GM23338 (cell line): ENCODE measurements at regions not wholly inside any gene's neighbourhood (a gene's known extent, or its start where the extent isn't known, plus 50 kb on each side); places are given as distances from the start of the nearest gene placed in this dataset.

Experiments used
- ATAC-seq: fragments of 200-7000 bp; cut with Tn5 transposase; 3 replicates; pipeline ENCODE4 v1.9.1; 2020
- DNase-seq: peaks from one replicate; pipeline ENCODE4 v3.0.0-alpha.2; 2015; ENCODE audit warnings: low spot score
- H2AFZ ChIP-seq: fragments of 200-600 bp; sonication (generic); 2 replicates; pipeline ENCODE4 v1.8.0; 2016; ENCODE audit warnings: antibody characterized with exemption, mild to moderate bottlenecking, moderate library complexity
- H3F3A ChIP-seq: fragments of 200-600 bp; sonication (generic); replicated peaks from 2 replicates; pipeline ENCODE4 v1.8.0; 2017; ENCODE audit warnings: antibody characterized with exemption, mixed run types, low read depth
- H3K27ac ChIP-seq: fragments of 200-600 bp; sonication (generic); 2 replicates; pipeline ENCODE4 v1.6.1; 2016; ENCODE audit warnings: low read depth
- H3K27me3 ChIP-seq: fragments of 200-600 bp; sonication (generic); 2 replicates; pipeline ENCODE4 v1.8.0; 2016; ENCODE audit warnings: mild to moderate bottlenecking, mixed run types, moderate library complexity; ENCODE audit not compliant: insufficient read depth
- H3K36me3 ChIP-seq: fragments of 200-600 bp; sonication (generic); 2 replicates; pipeline ENCODE4 v1.8.0; 2016; ENCODE audit warnings: mild to moderate bottlenecking; ENCODE audit not compliant: insufficient read depth
- H3K4me1 ChIP-seq: fragments of 200-600 bp; sonication (generic); 2 replicates; pipeline ENCODE4 v1.8.0; 2016; ENCODE audit warnings: mild to moderate bottlenecking, moderate library complexity; ENCODE audit not compliant: insufficient read depth
- H3K4me2 ChIP-seq: fragments of 200-600 bp; sonication (generic); 2 replicates; pipeline ENCODE4 v1.7.1; 2017; ENCODE audit warnings: mixed run types
- H3K4me3 ChIP-seq: fragments of 200-600 bp; sonication (generic); 2 replicates; pipeline ENCODE4 v1.6.1; 2016; ENCODE audit warnings: mixed run types
- H3K79me2 ChIP-seq: fragments of 200-600 bp; sonication (generic); replicated peaks from 2 replicates; pipeline ENCODE4 v1.8.0; 2017; ENCODE audit warnings: mild to moderate bottlenecking; ENCODE audit not compliant: insufficient read depth
- H3K9me2 ChIP-seq: fragments of 200-600 bp; sonication (generic); 2 replicates; pipeline ENCODE4 v1.8.0; 2017; ENCODE audit not compliant: insufficient read depth
- H4K20me1 ChIP-seq: fragments of 200-600 bp; sonication (generic); replicated peaks from 2 replicates; pipeline ENCODE4 v1.8.0; 2017; ENCODE audit warnings: mild to moderate bottlenecking; ENCODE audit not compliant: insufficient read depth
- H3K27ac Mint-ChIP-seq: 2 replicates; pipeline ENCODE4 v1.8.0; 2020; ENCODE audit warnings: inconsistent platforms, mild to moderate bottlenecking, moderate library complexity, mixed read lengths
- H3K27me3 Mint-ChIP-seq: 3 replicates; pipeline ENCODE4 v1.8.0; 2022; ENCODE audit warnings: low read depth, mild to moderate bottlenecking, moderate library complexity, mixed read lengths, inconsistent platforms; ENCODE audit not compliant: insufficient read depth, poor library complexity
- H3K36me3 Mint-ChIP-seq: 3 replicates; pipeline ENCODE4 v1.8.0; 2021; ENCODE audit warnings: low read depth, mild to moderate bottlenecking, inconsistent platforms, moderate library complexity, mixed read lengths
- H3K4me1 Mint-ChIP-seq: 3 replicates; pipeline ENCODE4 v1.8.0; 2020; ENCODE audit warnings: mild to moderate bottlenecking, inconsistent platforms, mixed read lengths
- H3K4me3 Mint-ChIP-seq: 3 replicates; pipeline ENCODE4 v1.8.0; 2021; ENCODE audit warnings: moderate library complexity, mild to moderate bottlenecking, inconsistent platforms, mixed read lengths
- H3K9me3 Mint-ChIP-seq: 3 replicates; pipeline ENCODE4 v1.8.0; 2020; ENCODE audit warnings: moderate library complexity, mild to moderate bottlenecking, inconsistent platforms, mixed read lengths
- EZH2 ChIP-seq: fragments of 200-600 bp; sonication (generic); IDR thresholded peaks from one replicate; pipeline ENCODE4 v1.8.0; 2017; ENCODE audit warnings: antibody characterized with exemption, mild to moderate bottlenecking, low read depth; ENCODE audit not compliant: unreplicated experiment
- NANOG ChIP-seq: IDR thresholded peaks from 2 replicates; pipeline ENCODE4 v1.6.1; 2016; ENCODE audit warnings: antibody characterized with exemption, borderline replicate concordance
- ZNF114 ChIP-seq: fragments of 250-450 bp; sonication (Bioruptor Pico); IDR thresholded peaks from 2 replicates; pipeline ENCODE4 v1.5.0; 2020; ENCODE audit warnings: mild to moderate bottlenecking, moderate library complexity
- ZNF331 ChIP-seq: fragments of 250-450 bp; sonication (Bioruptor Pico); IDR thresholded peaks from 2 replicates; pipeline ENCODE4 v1.5.0; 2020; ENCODE audit warnings: low read depth, mild to moderate bottlenecking, moderate library complexity
- TF ChIP-seq, protein P1 (sequence below): fragments of 250-450 bp; sonication (Bioruptor Pico); IDR thresholded peaks from 2 replicates; pipeline ENCODE4 v1.5.0; 2020; ENCODE audit warnings: mild to moderate bottlenecking, moderate library complexity
- TF ChIP-seq, protein P2 (sequence below): IDR thresholded peaks from one replicate; pipeline ENCODE4 v1.6.1; 2018; ENCODE audit warnings: antibody characterized with exemption; ENCODE audit not compliant: unreplicated experiment

DNA sequence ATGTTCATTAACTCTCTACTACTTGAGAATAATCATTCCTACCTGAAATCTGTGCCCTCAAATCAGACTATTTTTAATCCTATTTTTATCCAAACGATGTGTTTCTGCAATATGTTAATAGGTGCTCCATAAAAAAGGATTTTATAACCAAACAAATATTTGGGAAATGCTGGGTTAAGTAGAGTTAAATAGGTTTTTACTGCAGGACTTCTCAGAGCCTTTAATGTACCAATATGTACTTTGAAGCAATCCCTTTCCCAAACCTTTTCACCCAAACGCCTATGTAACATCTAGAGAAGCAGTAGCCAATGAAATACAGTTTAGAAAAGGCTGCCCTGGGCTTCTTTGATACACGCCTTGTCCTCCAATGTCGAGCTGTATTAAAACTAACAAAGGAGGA is 182.5 kb downstream of the SP3 start (continued):
- TF ChIP-seq, protein P1, sequence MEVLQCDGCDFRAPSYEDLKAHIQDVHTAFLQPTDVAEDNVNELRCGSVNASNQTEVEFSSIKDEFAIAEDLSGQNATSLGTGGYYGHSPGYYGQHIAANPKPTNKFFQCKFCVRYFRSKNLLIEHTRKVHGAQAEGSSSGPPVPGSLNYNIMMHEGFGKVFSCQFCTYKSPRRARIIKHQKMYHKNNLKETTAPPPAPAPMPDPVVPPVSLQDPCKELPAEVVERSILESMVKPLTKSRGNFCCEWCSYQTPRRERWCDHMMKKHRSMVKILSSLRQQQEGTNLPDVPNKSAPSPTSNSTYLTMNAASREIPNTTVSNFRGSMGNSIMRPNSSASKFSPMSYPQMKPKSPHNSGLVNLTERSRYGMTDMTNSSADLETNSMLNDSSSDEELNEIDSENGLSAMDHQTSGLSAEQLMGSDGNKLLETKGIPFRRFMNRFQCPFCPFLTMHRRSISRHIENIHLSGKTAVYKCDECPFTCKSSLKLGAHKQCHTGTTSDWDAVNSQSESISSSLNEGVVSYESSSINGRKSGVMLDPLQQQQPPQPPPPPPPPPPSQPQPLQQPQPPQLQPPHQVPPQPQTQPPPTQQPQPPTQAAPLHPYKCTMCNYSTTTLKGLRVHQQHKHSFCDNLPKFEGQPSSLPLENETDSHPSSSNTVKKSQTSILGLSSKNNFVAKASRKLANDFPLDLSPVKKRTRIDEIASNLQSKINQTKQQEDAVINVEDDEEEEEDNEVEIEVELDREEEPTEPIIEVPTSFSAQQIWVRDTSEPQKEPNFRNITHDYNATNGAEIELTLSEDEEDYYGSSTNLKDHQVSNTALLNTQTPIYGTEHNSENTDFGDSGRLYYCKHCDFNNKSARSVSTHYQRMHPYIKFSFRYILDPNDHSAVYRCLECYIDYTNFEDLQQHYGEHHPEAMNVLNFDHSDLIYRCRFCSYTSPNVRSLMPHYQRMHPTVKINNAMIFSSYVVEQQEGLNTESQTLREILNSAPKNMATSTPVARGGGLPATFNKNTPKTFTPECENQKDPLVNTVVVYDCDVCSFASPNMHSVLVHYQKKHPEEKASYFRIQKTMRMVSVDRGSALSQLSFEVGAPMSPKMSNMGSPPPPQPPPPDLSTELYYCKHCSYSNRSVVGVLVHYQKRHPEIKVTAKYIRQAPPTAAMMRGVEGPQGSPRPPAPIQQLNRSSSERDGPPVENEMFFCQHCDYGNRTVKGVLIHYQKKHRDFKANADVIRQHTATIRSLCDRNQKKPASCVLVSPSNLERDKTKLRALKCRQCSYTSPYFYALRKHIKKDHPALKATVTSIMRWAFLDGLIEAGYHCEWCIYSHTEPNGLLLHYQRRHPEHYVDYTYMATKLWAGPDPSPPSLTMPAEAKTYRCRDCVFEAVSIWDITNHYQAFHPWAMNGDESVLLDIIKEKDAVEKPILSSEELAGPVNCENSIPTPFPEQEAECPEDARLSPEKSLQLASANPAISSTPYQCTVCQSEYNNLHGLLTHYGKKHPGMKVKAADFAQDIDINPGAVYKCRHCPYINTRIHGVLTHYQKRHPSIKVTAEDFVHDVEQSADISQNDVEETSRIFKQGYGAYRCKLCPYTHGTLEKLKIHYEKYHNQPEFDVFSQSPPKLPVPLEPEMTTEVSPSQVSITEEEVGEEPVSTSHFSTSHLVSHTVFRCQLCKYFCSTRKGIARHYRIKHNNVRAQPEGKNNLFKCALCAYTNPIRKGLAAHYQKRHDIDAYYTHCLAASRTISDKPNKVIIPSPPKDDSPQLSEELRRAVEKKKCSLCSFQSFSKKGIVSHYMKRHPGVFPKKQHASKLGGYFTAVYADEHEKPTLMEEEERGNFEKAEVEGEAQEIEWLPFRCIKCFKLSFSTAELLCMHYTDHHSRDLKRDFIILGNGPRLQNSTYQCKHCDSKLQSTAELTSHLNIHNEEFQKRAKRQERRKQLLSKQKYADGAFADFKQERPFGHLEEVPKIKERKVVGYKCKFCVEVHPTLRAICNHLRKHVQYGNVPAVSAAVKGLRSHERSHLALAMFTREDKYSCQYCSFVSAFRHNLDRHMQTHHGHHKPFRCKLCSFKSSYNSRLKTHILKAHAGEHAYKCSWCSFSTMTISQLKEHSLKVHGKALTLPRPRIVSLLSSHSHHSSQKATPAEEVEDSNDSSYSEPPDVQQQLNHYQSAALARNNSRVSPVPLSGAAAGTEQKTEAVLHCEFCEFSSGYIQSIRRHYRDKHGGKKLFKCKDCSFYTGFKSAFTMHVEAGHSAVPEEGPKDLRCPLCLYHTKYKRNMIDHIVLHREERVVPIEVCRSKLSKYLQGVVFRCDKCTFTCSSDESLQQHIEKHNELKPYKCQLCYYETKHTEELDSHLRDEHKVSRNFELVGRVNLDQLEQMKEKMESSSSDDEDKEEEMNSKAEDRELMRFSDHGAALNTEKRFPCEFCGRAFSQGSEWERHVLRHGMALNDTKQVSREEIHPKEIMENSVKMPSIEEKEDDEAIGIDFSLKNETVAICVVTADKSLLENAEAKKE (CRISPR knock-in tag) = no peak
- TF ChIP-seq ZNF114 = no peak
- TF ChIP-seq EZH2 = no peak
- no peak for TF ChIP-seq NANOG

DNA sequence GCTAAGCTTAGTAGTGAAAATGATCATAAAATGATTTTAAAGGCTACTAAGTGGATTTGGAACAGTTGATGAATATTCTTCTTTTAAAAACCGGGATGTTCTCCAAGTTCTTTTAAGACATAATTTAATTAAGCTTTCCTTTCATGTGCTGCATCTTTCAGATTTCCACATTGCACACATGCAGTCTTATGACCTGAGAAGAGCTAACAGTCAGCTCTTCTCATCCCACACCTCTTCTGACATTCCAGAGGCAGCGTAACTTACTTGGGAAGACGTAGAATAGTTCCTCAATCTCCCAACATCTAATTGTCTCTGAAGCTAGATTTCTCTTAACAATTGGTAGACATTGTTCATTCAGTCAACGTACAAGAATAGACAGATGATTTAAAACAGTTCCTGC is 181.8 kb downstream of the SP3 start:
- H3K36me3 ChIP-seq = no peaks in the 10 kb centered on the region
- DNase-seq (no peak), ATAC-seq (no peak)
- peaks cover 8% of the 10 kb centered on the region; the same call in 1 of the 3 replicates for H3K4me1 Mint-ChIP-seq
- H3K27ac Mint-ChIP-seq = no peak overlapping the region
- H3K27me3 Mint-ChIP-seq = peaks cover 4% of the 10 kb centered on the region
- no peaks in the 10 kb centered on the region for H3F3A ChIP-seq
- H3K4me3 Mint-ChIP-seq = no peak overlapping the region
- H3K79me2 ChIP-seq = no peaks in the 10 kb centered on the region
- H3K9me2 ChIP-seq = peaks cover 3% of the 10 kb centered on the region; the same call in 1 of the 2 replicates
- H3K4me2 ChIP-seq = no peak overlapping the region
- H3K27ac ChIP-seq = no peak overlapping the region
- no peaks in the 10 kb centered on the region for H3K36me3 Mint-ChIP-seq
- H4K20me1 ChIP-seq = no peaks in the 10 kb centered on the region
- no peak overlapping the region for H3K4me3 ChIP-seq
- H3K9me3 Mint-ChIP-seq = no peaks in the 10 kb centered on the region
- no peaks in the 10 kb centered on the region for H3K27me3 ChIP-seq
- H3K4me1 ChIP-seq = no peaks in the 10 kb centered on the region
- H2AFZ ChIP-seq = no peak overlapping the region
- TF ChIP-seq ZNF331 (CRISPR knock-in tag) (no peak), EZH2 (no peak), NANOG (no peak)
- TF ChIP-seq, protein P2, sequence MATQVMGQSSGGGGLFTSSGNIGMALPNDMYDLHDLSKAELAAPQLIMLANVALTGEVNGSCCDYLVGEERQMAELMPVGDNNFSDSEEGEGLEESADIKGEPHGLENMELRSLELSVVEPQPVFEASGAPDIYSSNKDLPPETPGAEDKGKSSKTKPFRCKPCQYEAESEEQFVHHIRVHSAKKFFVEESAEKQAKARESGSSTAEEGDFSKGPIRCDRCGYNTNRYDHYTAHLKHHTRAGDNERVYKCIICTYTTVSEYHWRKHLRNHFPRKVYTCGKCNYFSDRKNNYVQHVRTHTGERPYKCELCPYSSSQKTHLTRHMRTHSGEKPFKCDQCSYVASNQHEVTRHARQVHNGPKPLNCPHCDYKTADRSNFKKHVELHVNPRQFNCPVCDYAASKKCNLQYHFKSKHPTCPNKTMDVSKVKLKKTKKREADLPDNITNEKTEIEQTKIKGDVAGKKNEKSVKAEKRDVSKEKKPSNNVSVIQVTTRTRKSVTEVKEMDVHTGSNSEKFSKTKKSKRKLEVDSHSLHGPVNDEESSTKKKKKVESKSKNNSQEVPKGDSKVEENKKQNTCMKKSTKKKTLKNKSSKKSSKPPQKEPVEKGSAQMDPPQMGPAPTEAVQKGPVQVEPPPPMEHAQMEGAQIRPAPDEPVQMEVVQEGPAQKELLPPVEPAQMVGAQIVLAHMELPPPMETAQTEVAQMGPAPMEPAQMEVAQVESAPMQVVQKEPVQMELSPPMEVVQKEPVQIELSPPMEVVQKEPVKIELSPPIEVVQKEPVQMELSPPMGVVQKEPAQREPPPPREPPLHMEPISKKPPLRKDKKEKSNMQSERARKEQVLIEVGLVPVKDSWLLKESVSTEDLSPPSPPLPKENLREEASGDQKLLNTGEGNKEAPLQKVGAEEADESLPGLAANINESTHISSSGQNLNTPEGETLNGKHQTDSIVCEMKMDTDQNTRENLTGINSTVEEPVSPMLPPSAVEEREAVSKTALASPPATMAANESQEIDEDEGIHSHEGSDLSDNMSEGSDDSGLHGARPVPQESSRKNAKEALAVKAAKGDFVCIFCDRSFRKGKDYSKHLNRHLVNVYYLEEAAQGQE = no peak
- TF ChIP-seq, protein P1 (CRISPR knock-in tag) = no peak
